GM12878 (cell line): ENCODE measurements at regions not wholly inside any gene's neighbourhood (a gene's known extent, or its start where the extent isn't known, plus 50 kb on each side); places are given as distances from the start of the nearest gene placed in this dataset.

Experiments
- ATAC-seq: fragments of 200-7000 bp; cut with Tn5 transposase; 3 replicates; pipeline ENCODE4 v1.9.1; 2020; ENCODE audit warnings: mild to moderate bottlenecking, moderate library complexity
- BruUV-seq: library from RNA; stranded (reverse); fragments of 400-500 nt; replicated peaks from 2 replicates; lab custom pipeline; 2021; lab: Mats Ljungman, UMichigan
- CTCF ChIA-PET: fragments of 300-600 bp; sonication (Branson Sonifier 250); formaldehyde crosslinking; extraction: SDS; loops from one replicate; lab custom pipeline; 2021; ENCODE audit warnings: inconsistent platforms; lab: Yijun Ruan, JAX
- POLR2A ChIA-PET: fragments of 350-600 bp; formaldehyde crosslinking; extraction: SDS; loops from one replicate; lab custom pipeline; 2021; ENCODE audit warnings: inconsistent platforms; lab: Charles Lee
- RAD21 ChIA-PET: fragments of 300-600 bp; sonication (Branson Sonifier 250); formaldehyde crosslinking; loops from one replicate; lab custom pipeline; 2023; ENCODE audit warnings: antibody characterized with exemption; ENCODE audit not compliant: unreplicated experiment; lab: Charles Lee
- SMC1A ChIA-PET: fragments of 300-600 bp; sonication (Branson Sonifier 250); formaldehyde crosslinking; loops from one replicate; lab custom pipeline; 2023; ENCODE audit not compliant: unreplicated experiment, uncharacterized antibody; lab: Charles Lee
- DNase-seq: peaks from one replicate; pipeline ENCODE4 v3.0.0-alpha.2; 2011; ENCODE audit warnings: low read depth, low spot score
- FAIRE-seq: peaks from 3 replicates; lab custom pipeline; 2011; peaks lifted over from hg19 to GRCh38; lab: Jason Lieb, UNC
- H2AFZ ChIP-seq: 2 replicates; pipeline ENCODE4 v1.6.0; 2011; ENCODE audit warnings: low read depth, low read length, control low read depth; ENCODE audit not compliant: control insufficient read depth
- H3K27ac ChIP-seq: 2 replicates; pipeline ENCODE4 v1.5.1; 2011; ENCODE audit warnings: control low read depth; ENCODE audit not compliant: control insufficient read depth, insufficient read depth
- H3K27me3 ChIP-seq, 2 experiments: replicated peaks in 1 of 2; 2 replicates each; pipeline versions ENCODE4 v1.6.0 to v1.6.1; 2011; ENCODE audit warnings: low read length in 1 of 2; ENCODE audit not compliant: control insufficient read depth in 2 of 2, insufficient read depth in 2 of 2
- H3K36me3 ChIP-seq, 2 experiments: 2 replicates each; pipeline ENCODE4 v1.5.1; 2011; ENCODE audit warnings: low read length in 1 of 2; ENCODE audit not compliant: control insufficient read depth in 2 of 2, insufficient read depth in 2 of 2
- H3K4me1 ChIP-seq: 2 replicates; pipeline ENCODE4 v1.6.1; 2011; ENCODE audit warnings: mild to moderate bottlenecking, low read length, moderate library complexity, mixed read lengths; ENCODE audit not compliant: control insufficient read depth, insufficient read depth
- H3K4me2 ChIP-seq: 2 replicates; pipeline ENCODE4 v1.6.0; 2011; ENCODE audit warnings: control low read depth; ENCODE audit not compliant: control insufficient read depth, insufficient read depth
- H3K4me3 ChIP-seq: fragments of 200-600 bp; sonication (generic); 2 replicates; pipeline ENCODE4 v1.5.1; 2016
- H3K79me2 ChIP-seq: 2 replicates; pipeline ENCODE4 v1.6.0; 2011; ENCODE audit warnings: low read length; ENCODE audit not compliant: control insufficient read depth, insufficient read depth
- H3K9ac ChIP-seq: 2 replicates; pipeline ENCODE4 v1.8.0; 2011; ENCODE audit warnings: low read length, control low read depth, mixed read lengths; ENCODE audit not compliant: control insufficient read depth, insufficient read depth
- H3K9me3 ChIP-seq: replicated peaks from 3 replicates; pipeline ENCODE4 v1.5.1; 2011; ENCODE audit warnings: mild to moderate bottlenecking, low read length; ENCODE audit not compliant: control insufficient read depth, insufficient read depth
- H4K20me1 ChIP-seq: 2 replicates; pipeline ENCODE4 v1.6.0; 2011; ENCODE audit not compliant: control insufficient read depth, insufficient read depth
- BCL11A ChIP-seq: IDR thresholded peaks from 2 replicates; pipeline ENCODE4 v1.6.1; 2011; ENCODE audit warnings: low read depth, low read length
- BHLHE40 ChIP-seq, 2 experiments: fragments of 450-650 bp in 1 of 2; IDR thresholded peaks; 2 replicates each; pipeline ENCODE4 v1.6.1; 2011 to 2017; ENCODE audit warnings: low read depth in 2 of 2, borderline replicate concordance in 1 of 2, improper control_type of control experiment in 1 of 2, low read length in 1 of 2, mild to moderate bottlenecking in 1 of 2
- ETV6 ChIP-seq, 2 experiments: fragments of 450-650 bp in 1 of 2; IDR thresholded peaks in 1 of 2; conservative IDR thresholded peaks in 1 of 2; 2 replicates each; pipeline ENCODE4 v1.6.1; 2014; ENCODE audit warnings: antibody characterized with exemption in 1 of 2, borderline replicate concordance in 1 of 2, low read depth in 1 of 2, mild to moderate bottlenecking in 1 of 2, moderate library complexity in 1 of 2
- EZH2 ChIP-seq: IDR thresholded peaks from 2 replicates; pipeline ENCODE4 v1.6.1; 2012; ENCODE audit warnings: low read depth, mild to moderate bottlenecking, control low read depth, inconsistent platforms, low read length, borderline replicate concordance; ENCODE audit not compliant: control insufficient read depth
- FOXK2 ChIP-seq: fragments of 450-650 bp; IDR thresholded peaks from 2 replicates; pipeline ENCODE4 v1.6.1; 2017; ENCODE audit warnings: mild to moderate bottlenecking, moderate library complexity
- MYB ChIP-seq: fragments of 150-350 bp; IDR thresholded peaks from 2 replicates; pipeline ENCODE4 v1.6.1; 2014; ENCODE audit warnings: mild to moderate bottlenecking, low read depth, low read length, borderline replicate concordance
- PAX8 ChIP-seq: fragments of 450-650 bp; IDR thresholded peaks from 2 replicates; pipeline ENCODE4 v1.6.1; 2017; ENCODE audit warnings: mild to moderate bottlenecking, moderate library complexity
- PML ChIP-seq: IDR thresholded peaks from 2 replicates; pipeline ENCODE4 v1.6.1; 2012; ENCODE audit warnings: low read length, inconsistent platforms
- RAD21 ChIP-seq: IDR thresholded peaks from 2 replicates; pipeline ENCODE4 v1.6.1; 2011; ENCODE audit warnings: mild to moderate bottlenecking, low read depth, low read length, moderate library complexity; ENCODE audit not compliant: insufficient read depth
- RBBP5 ChIP-seq: fragments of 200-600 bp; sonication (generic); conservative IDR thresholded peaks from 2 replicates; pipeline ENCODE4 v1.6.1; 2016
- ZNF384 ChIP-seq: IDR thresholded peaks from 2 replicates; pipeline ENCODE4 v1.6.1; 2012; ENCODE audit warnings: low read depth, mild to moderate bottlenecking, low read length, improper control_type of control experiment, borderline replicate concordance
- ZSCAN29 ChIP-seq: fragments of 450-650 bp; IDR thresholded peaks from 2 replicates; pipeline ENCODE4 v1.6.1; 2017; ENCODE audit warnings: mild to moderate bottlenecking, moderate library complexity
- WGBS: methylation state at CpG from one replicate; pipeline ENCODE4 v1.1.6; 2016; ENCODE audit warnings: low lambda C conversion rate; ENCODE audit not compliant: insufficient replicate concordance, insufficient coverage; ENCODE audit errors: missing lambda C conversion rate; 5-methylcytosine and 5-hydroxymethylcytosine counted together
- in situ Hi-C: fragments of 300-500 bp; cut with MboI; formaldehyde crosslinking; loops from 9 replicates; pipeline ENCODE4 v1.14.3; 2018; ENCODE audit warnings: mixed read lengths
- intact Hi-C: fragments of 100-400 bp; cut with micrococcal nuclease; formaldehyde crosslinking; loops from one replicate; pipeline ENCODE4 v1.14.2; 2022; ENCODE audit not compliant: unreplicated experiment
- TF ChIP-seq, protein P1 (sequence below), 3 experiments: IDR thresholded peaks in 2 of 3; conservative IDR thresholded peaks in 1 of 3; 2 replicates each; pipeline ENCODE4 v1.5.1; 2011; ENCODE audit warnings: low read depth in 3 of 3, low read length in 3 of 3, mild to moderate bottlenecking in 3 of 3, control low read depth in 2 of 3, moderate library complexity in 2 of 3, inconsistent platforms in 1 of 3, mixed read lengths in 1 of 3; ENCODE audit not compliant: control insufficient read depth in 2 of 3, insufficient read depth in 1 of 3; ENCODE audit errors: extremely low read depth in 1 of 3
- TF ChIP-seq, protein P2 (sequence below): IDR thresholded peaks from 2 replicates; pipeline ENCODE4 v1.6.1; 2012; ENCODE audit warnings: low read depth, low read length, improper control_type of control experiment

DNA sequence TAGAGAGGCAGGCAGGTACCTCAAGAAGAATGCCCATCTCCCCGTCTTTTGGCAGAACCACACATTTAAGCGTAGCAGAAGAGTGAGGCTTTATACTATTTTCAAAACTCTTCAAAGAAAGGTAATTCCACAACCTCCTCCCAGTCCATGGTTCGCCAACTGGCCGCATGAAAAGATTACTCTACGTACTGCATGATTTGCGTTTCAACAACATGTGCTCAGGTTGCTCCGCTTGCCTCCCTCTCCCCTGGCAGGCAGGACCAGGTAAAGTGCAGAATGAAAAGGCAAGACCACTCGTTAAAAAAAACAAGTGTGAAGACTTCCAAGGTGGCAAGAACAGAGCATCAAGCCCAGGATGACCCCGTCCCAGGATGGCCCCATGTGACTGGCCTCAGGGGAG lies 143.7 kb downstream of the SP3 start:
- FAIRE-seq (no peak), DNase-seq (no peak), ATAC-seq (no peak)
- H3K27me3 ChIP-seq: peaks cover 0 to 3% of the 10 kb centered on the region in 2 experiments; a peak in 1 of 4 replicates
- H3K36me3 ChIP-seq: no peaks in the 10 kb centered on the region
- SMC1A ChIA-PET: interaction anchor here (0.6 kb wide), 1 partner anchor 166 kb away, joined by 4 read pairs; no protein-coding TSS in a partner anchor
- H2AFZ ChIP-seq: no peak overlapping the region
- TF ChIP-seq BHLHE40 (IDR thresholded peaks at IDR 0.05; ENCODE audit: borderline replicate concordance in 1 of 2, low read depth in 2 of 2, low read length in 1 of 2) (no peak), RBBP5 (no peak), ZSCAN29 (no peak), RAD21 (no peak), ETV6 (conservative IDR thresholded peaks at IDR 0.05 in 1 of 2, IDR thresholded peaks at IDR 0.05 in 1 of 2; ENCODE audit: borderline replicate concordance in 1 of 2, low read depth in 1 of 2) (no peak), PML (no peak), ZNF384 (no peak), EZH2 (no peak), FOXK2 (no peak), MYB (no peak), BCL11A (no peak), PAX8 (no peak)
- TF ChIP-seq, protein P1, sequence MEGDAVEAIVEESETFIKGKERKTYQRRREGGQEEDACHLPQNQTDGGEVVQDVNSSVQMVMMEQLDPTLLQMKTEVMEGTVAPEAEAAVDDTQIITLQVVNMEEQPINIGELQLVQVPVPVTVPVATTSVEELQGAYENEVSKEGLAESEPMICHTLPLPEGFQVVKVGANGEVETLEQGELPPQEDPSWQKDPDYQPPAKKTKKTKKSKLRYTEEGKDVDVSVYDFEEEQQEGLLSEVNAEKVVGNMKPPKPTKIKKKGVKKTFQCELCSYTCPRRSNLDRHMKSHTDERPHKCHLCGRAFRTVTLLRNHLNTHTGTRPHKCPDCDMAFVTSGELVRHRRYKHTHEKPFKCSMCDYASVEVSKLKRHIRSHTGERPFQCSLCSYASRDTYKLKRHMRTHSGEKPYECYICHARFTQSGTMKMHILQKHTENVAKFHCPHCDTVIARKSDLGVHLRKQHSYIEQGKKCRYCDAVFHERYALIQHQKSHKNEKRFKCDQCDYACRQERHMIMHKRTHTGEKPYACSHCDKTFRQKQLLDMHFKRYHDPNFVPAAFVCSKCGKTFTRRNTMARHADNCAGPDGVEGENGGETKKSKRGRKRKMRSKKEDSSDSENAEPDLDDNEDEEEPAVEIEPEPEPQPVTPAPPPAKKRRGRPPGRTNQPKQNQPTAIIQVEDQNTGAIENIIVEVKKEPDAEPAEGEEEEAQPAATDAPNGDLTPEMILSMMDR (IDR thresholded peaks at IDR 0.05 in 2 of 3, conservative IDR thresholded peaks at IDR 0.05 in 1 of 3; ENCODE audit: control insufficient read depth in 2 of 3, extremely low read depth in 1 of 3, insufficient read depth in 1 of 3, low read depth in 3 of 3, low read length in 3 of 3): no peak
- TF ChIP-seq, protein P2, sequence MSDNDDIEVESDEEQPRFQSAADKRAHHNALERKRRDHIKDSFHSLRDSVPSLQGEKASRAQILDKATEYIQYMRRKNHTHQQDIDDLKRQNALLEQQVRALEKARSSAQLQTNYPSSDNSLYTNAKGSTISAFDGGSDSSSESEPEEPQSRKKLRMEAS: no peak
- H4K20me1 ChIP-seq: no peaks in the 10 kb centered on the region
- RAD21 ChIA-PET: no interaction called here
- H3K4me1 ChIP-seq: no peaks in the 10 kb centered on the region
- CTCF ChIA-PET: no interaction called here
- H3K9me3 ChIP-seq: no peaks in the 10 kb centered on the region
- intact Hi-C loops (no loop called here), in situ Hi-C loops (no loop called here)
- H3K79me2 ChIP-seq: no peaks in the 10 kb centered on the region
- H3K4me2 ChIP-seq: no peak overlapping the region
- H3K27ac ChIP-seq: no peak overlapping the region
- no peak overlapping the region for H3K4me3 ChIP-seq
- 48% methylated on average over 9 of the region's 9 CpGs for WGBS
- no TSS peak for BruUV-seq
- POLR2A ChIA-PET: interaction anchor here (0.5 kb wide), 1 partner anchor 80 kb away, joined by 6 read pairs; no protein-coding TSS in a partner anchor
- no peak overlapping the region for H3K9ac ChIP-seq
